ENCODE measurements at regions not wholly inside any gene's neighbourhood (a gene's known extent, or its start where the extent isn't known, plus 50 kb on each side); places are given as distances from the start of the nearest gene placed in this dataset.

DNA sequence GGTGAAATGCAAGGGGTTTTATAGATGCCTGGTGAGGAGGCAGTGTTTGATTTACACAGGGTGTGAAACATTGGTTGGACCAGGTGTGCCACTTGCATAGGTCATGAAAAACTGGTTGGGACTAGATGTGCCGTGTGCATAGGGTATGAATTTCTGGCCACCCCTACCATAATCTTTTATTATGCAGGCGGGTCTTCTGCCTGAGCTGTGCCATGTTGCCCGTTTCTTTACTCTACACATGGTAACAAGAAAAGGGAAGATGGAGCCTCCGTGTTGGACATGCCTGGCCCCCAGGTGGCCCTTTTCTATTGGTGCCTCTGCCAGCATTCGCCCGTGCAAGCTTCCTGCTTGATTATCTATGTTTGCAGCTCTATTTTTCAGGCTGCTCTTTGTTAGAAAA lies 805.4 kb downstream of the TRIB2 start:
- H2AK5ac ChIP-seq (ENCODE audit: low read depth, low read length) = no peak overlapping the region
- peaks cover 0 to 3% of the 10 kb centered on the region in 2 experiments; a peak in 1 of 4 replicates for H3K9me3 ChIP-seq (ENCODE audit: insufficient read depth in 2 of 2, low read depth in 1 of 2, low read length in 1 of 2)
- no peak overlapping the region for H4K91ac ChIP-seq (replicated peaks; ENCODE audit: insufficient read length, low read length)
- POLR2A ChIA-PET (ENCODE audit: partially characterized antibody) = no interaction called here
- no peak overlapping the region for H2BK5ac ChIP-seq (ENCODE audit: low read depth, low read length)
- no peaks in the 10 kb centered on the region for H3K79me1 ChIP-seq (ENCODE audit: low read depth, low read length)
- CTCF ChIA-PET (ENCODE audit: partially characterized antibody) = no interaction called here
- no peak overlapping the region for H3K18ac ChIP-seq (ENCODE audit: extremely low read depth, low read length)
- H3K14ac ChIP-seq (ENCODE audit: insufficient read length) = no peak overlapping the region
- DNase-seq (ENCODE audit: low read depth in 1 of 2, low spot score in 2 of 2) (no peak), FAIRE-seq (no peak)
- H2BK20ac ChIP-seq (ENCODE audit: low read length) = no peak overlapping the region
- H4K5ac ChIP-seq (ENCODE audit: insufficient read length, low read depth, low read length) = no peak overlapping the region
- H3K27ac ChIP-seq (ENCODE audit: low read depth, low read length) = no peak overlapping the region
- no peak for TF ChIP-seq JUND (IDR thresholded peaks at IDR 0.05; ENCODE audit: low read length)
- TF ChIP-seq BRCA1 (IDR thresholded peaks at IDR 0.05; ENCODE audit: low read depth, low read length) = no peak
- TF ChIP-seq, protein P1, sequence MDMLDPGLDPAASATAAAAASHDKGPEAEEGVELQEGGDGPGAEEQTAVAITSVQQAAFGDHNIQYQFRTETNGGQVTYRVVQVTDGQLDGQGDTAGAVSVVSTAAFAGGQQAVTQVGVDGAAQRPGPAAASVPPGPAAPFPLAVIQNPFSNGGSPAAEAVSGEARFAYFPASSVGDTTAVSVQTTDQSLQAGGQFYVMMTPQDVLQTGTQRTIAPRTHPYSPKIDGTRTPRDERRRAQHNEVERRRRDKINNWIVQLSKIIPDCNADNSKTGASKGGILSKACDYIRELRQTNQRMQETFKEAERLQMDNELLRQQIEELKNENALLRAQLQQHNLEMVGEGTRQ (IDR thresholded peaks at IDR 0.05; ENCODE audit: low read length) = no peak
- no peak for TF ChIP-seq PHF8 (conservative IDR thresholded peaks at IDR 0.05; ENCODE audit: low read depth, low read length)
- TF ChIP-seq CEBPB (IDR thresholded peaks at IDR 0.05; ENCODE audit: low read depth, low read length) = no peak
- TF ChIP-seq EZH2 (IDR thresholded peaks at IDR 0.05; ENCODE audit: low read depth, low read length, severe bottlenecking) = no peak
- TF ChIP-seq, protein P2, sequence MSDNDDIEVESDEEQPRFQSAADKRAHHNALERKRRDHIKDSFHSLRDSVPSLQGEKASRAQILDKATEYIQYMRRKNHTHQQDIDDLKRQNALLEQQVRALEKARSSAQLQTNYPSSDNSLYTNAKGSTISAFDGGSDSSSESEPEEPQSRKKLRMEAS (IDR thresholded peaks at IDR 0.05) = no peak
- no peak for TF ChIP-seq KDM1A (IDR thresholded peaks at IDR 0.05; ENCODE audit: borderline replicate concordance, low read length)
- WGBS, 2 experiments (ENCODE audit: extremely low coverage in 1 of 2, insufficient coverage in 1 of 2, insufficient read length in 1 of 2, insufficient replicate concordance in 2 of 2, low coverage in 1 of 2, low lambda C conversion rate in 2 of 2, missing lambda C conversion rate in 1 of 2) = 85% methylated on average over 6 of the region's 6 CpGs; no CpG with 5 or more reads in 1 of the 2 experiments
- H2BK12ac ChIP-seq (ENCODE audit: low read depth, low read length) = no peak overlapping the region
- H4K20me1 ChIP-seq (replicated peaks in 1 of 2; ENCODE audit: control insufficient read depth in 1 of 2, insufficient read depth in 2 of 2, low read length in 2 of 2) = no peaks in the 10 kb centered on the region
- no peaks in the 10 kb centered on the region for H3K4me1 ChIP-seq (replicated peaks in 1 of 4; ENCODE audit: control insufficient read depth in 3 of 4, insufficient read depth in 4 of 4, low read length in 3 of 4)
- no peak overlapping the region for H2AFZ ChIP-seq (ENCODE audit: low read length)
- no peak overlapping the region for H2BK120ac ChIP-seq (replicated peaks; ENCODE audit: low read depth, low read length)
- H2BK15ac ChIP-seq (ENCODE audit: low read length) = no peak overlapping the region
- no peaks in the 10 kb centered on the region for H3K79me2 ChIP-seq (ENCODE audit: control insufficient read depth in 1 of 2, insufficient read depth in 2 of 2, low read length in 2 of 2)
- no peak overlapping the region for H3K4ac ChIP-seq (replicated peaks; ENCODE audit: insufficient read length, low read depth, low read length)
- H3K4me3 ChIP-seq (ENCODE audit: extremely low read depth in 1 of 4, insufficient read depth in 2 of 4, low read depth in 3 of 4, low read length in 4 of 4) = no peak overlapping the region
- H3K23me2 ChIP-seq (ENCODE audit: low read depth, low read length) = no peaks in the 10 kb centered on the region
- no peak overlapping the region for H3K56ac ChIP-seq (replicated peaks; ENCODE audit: insufficient read length, low read depth, low read length)
- H3K9ac ChIP-seq (replicated peaks in 1 of 4; ENCODE audit: extremely low read depth in 1 of 4, low read depth in 3 of 4, low read length in 3 of 4) = no peak overlapping the region
- no peak overlapping the region for H4K8ac ChIP-seq (ENCODE audit: extremely low read depth, insufficient read depth, low read length)
- no peaks in the 10 kb centered on the region for H3K27me3 ChIP-seq (replicated peaks in 1 of 4; ENCODE audit: control insufficient read depth in 3 of 4, extremely low read depth in 1 of 4, insufficient read depth in 3 of 4, low read length in 3 of 4)
- no peak overlapping the region for H3K4me2 ChIP-seq (ENCODE audit: insufficient read depth in 1 of 2, low read depth in 2 of 2, low read length in 2 of 2)
- H3K36me3 ChIP-seq (ENCODE audit: control insufficient read depth in 2 of 4, insufficient read depth in 4 of 4, low read length in 3 of 4) = no peaks in the 10 kb centered on the region
- H3K23ac ChIP-seq (ENCODE audit: insufficient read length) = no peak overlapping the region

All from H1 (cell line).